Activated gamma-delta T cell treated with Interleukin-2 at 50 U/mL for 16 hours (primary cell): ENCODE measurements at regions not wholly inside any gene's neighbourhood (a gene's known extent, or its start where the extent isn't known, plus 50 kb on each side); places are given as distances from the start of the nearest gene placed in this dataset.
"Not testable (repeated sequence)": the region's sequence is repeated elsewhere in the genome, so short reads cannot be mapped to it uniquely, and the experiment has no call there.

Experiments
- DNase-seq: peaks from one replicate; pipeline ENCODE4 v3.0.0-alpha.2; 2020

- not testable (repeated sequence) for DNase-seq
These were observed 54.7 kb downstream of the PROP1 start for GRCh38 chr5:177941386-177941785.

- DNase-seq = not testable (repeated sequence)
These were observed 56.5 kb downstream of the PROP1 start for GRCh38 chr5:177939246-177940171.

DNA sequence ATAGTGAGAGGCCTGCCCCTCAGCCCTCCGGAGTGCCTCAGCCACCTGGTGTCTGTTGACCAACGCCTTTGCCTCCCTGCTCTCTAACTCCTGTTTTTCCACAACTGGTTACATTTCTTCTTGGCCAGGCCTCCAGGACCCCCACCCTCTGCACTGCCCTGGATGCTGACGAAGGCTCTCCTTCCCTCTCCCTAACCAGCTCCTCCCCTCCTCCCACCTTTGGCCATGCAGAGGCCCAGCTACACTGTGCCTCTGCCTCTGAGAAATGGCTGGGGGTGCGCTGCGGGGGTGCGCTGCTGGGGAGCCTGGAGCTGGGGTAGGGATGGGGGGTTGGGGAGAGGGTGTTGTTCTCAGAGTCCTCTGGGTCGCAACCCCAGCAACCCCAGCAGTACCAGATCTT is 57.3 kb downstream of the PROP1 start:
- not testable (repeated sequence) for DNase-seq

- DNase-seq = not testable (repeated sequence)
These were observed 61.8 kb downstream of the PROP1 start for GRCh38 chr5:177934233-177934632.

DNA sequence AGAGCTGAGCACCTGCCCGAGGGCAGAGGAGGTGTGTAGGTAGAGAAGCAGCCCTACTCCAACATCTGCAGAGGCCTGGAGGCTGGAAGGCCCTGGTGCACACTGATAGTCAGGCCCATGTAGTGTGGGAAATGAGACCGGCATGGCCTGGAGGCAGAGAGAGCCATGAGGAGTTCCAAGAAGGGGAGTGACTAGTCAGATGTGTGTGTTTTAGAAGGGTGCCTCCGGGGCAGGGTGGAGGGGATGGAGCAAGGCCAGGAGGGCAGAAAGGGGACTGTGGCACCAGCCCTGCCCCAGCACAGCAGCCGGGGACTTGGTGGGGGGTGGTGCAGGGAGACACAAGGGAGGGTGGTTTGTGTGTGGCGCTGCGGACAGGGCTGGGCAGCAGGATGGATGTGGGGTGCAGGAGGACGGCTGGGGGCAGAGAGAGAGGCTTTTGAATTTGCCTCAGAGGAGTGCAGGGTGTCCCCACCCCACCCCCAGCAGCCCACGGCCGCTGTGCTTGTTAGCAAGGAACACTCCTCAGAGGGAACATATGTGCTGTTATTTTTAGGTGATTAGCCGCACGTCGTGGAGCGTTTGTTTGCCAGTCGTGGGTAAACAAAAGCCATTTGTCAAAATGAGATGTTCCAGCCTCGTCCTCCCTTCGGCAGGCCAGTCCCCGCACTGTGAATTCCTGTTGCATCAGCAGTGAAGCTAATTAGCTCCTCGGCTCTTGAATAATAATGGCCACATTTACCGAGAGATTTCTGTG is 65.6 kb downstream of the PROP1 start:
- DNase-seq = not testable (repeated sequence)

- DNase-seq = not testable (repeated sequence)
These were observed 66.4 kb downstream of the PROP1 start for GRCh38 chr5:177929618-177930017.

DNA sequence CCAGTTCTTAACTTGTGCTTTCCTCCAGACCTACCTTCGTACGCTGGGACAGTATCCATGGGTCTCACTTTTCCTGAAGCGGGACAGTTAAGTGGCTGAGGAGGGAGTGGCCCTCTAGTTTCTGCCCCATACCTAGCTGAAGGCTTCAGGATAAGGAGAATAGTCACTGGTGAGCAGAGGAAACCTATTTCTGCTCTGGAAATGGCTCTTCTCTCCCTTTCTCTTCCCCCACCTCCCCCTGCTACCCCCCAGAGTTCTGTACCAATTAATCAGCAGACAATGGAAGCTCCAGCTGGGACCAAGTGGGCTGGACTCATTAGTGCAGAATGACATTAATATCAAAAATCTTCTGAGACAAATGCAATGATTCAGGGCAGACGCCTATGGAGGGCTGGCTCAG is 68.5 kb downstream of the PROP1 start:
- DNase-seq = not testable (repeated sequence)

- DNase-seq = not testable (repeated sequence)
These were observed 71.5 kb downstream of the PROP1 start for GRCh38 chr5:177924577-177924976.

DNA sequence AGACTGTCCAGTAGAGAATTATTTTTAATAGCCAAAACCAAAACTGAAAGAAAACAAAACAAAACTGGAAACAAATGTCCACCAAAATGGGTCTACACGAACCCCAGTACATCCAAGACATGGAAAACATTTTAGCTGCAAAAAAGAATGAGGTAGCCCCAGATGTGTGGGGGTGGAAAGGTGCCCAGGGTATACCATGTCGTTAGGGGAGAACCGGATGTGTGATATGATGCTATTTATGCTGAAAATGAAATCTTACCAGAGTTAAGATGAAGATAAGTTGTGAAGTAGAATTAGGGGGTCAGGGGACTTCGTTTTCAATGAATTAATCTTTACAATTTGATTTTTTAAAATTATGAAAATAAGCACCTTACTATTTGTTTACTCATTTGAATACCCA is 72.2 kb downstream of the PROP1 start:
- not testable (repeated sequence) for DNase-seq

DNA sequence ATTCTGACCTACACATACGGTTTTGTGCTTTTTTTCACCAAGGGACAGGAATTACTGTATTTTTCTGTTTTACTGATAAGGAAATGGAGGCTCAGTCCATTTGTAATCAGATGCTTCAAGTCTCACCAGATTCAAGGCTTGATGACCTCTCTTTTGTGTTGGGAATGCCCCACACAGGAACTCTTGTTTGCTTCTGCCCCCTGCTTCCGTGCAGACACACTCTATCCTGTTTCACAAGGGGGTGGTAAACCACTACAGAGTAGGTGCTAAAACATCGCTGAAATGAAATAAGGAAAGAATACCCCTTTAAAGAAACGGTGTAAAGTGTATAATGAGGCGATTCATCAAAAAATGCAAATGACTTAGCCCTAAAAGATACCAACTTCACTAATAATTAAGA is 72.9 kb downstream of the PROP1 start:
- DNase-seq = not testable (repeated sequence)

DNA sequence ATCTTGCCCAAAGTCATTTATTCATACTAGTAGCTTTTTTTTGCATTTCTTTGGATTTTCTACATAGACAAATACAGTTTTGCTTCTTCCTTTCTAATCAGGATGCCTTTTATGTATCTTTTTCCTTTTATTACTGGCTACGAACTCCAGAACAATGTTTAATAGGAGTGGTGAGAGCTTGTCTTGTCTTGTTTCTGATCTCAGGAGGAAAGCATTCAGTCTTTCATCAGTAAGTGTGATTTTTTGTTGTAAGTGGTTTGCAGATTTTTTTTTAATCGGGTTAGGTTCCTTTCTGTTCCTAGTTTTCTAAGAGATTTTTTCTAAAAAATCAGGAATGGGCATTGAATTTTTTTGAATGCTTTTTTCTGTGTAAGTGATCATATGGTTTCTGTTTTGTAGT is 86.8 kb downstream of the PROP1 start:
- DNase-seq = not testable (repeated sequence)

- DNase-seq = not testable (repeated sequence)
These were observed 93.2 kb downstream of the PROP1 start for GRCh38 chr5:177902806-177903205.

DNA sequence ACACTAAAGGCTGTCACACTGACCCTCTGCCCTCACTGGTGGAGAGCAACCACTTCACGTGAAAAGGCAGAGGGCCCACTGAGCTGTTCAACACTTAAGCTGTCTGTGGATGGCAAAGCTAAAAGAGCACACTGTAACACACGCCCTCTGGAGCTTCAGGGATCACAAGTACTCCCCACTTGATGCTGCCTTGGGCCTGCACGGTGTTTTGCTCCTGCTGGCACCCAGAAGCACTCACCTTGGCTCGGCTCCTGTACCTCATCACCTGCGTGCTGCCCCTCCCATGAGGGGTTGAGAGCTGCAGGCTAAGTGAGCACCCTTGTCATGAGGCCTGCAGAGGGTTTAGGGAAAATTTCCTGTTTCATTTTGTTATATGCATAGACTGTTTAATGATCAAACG is 96.0 kb downstream of the PROP1 start:
- DNase-seq = not testable (repeated sequence)

DNA sequence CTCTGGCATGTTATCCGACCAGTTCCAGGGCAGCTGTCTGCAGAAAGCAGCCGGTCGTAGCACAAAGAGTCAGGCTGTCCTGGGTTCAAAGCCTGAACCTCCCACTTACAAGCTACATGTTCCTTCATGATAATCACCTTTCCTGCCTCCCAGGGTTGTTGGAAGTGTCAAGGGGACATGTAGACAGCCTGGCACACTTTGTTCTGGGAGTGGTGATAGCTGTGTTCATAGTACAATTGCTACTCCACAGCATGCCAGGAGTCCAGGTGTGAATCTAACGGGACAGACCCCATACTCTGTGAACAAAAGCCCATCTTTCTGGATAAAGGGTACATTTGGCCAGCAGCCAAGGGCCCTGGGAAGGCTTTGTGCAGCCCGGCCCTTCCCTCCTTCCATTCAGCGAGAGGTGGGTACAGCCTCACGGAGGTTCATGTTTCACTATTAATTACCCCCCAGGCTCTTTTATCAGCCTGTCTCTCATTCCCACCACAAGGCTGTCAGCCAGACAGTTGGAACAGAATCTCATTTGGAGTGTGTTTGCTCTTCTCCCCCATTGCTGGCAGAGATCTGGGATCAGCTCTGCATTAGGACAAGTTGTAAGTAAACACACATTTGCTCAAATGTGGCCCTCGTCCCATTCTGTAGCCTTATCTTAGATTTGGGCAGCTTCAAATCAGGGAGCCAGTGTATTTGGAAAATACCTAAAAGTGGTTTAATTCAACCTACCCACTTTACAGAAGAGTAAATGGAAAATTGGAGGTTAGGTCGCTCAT is 101.2 kb downstream of the PROP1 start:
- not testable (repeated sequence) for DNase-seq

- not testable (repeated sequence) for DNase-seq
These were observed 103.7 kb downstream of the PROP1 start for GRCh38 chr5:177892357-177892665.

- peak; percentile 15 for DNase-seq
These were observed 104.3 kb downstream of the PROP1 start for GRCh38 chr5:177891547-177892356.

GRCh38 chr5:177883295-177883694 is 100.6 kb upstream of the FAM153A start:
- not testable (repeated sequence) for DNase-seq

- not testable (repeated sequence) for DNase-seq
These were observed 93.2 kb upstream of the FAM153A start for GRCh38 chr5:177875900-177876238.

- DNase-seq = not testable (repeated sequence)
These were observed 92.6 kb upstream of the FAM153A start for GRCh38 chr5:177875013-177875899.

DNA sequence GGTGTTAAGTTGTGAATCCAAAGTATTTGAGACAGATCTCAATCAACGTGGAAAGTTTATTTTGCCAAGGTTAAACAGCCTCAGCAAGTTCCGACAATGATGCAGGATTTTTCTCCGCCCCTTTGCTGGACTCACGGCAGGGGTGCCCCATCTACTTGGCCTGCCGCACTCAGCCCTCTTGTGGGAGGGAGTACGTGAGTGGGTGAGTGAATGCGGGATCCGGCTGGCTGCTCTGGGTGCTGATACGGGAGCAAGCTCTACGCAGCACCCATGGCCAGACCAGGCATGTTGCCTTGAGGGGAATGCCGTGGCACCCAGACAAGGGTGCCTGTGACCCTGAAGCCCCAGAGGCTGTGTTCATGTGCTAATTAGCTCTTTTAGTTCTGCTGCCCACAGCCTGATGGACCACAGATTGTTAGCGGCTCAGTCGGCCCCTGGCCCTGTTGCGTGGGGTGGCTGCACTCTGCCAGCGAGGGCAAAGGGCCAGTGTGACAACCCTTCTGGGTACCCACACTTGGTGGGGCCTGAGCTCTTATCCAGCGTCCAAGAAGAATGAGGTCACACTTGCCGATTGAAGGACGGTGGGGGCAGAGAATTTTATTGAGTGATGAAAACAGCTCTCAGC is 81.2 kb upstream of the FAM153A start:
- DNase-seq = not testable (repeated sequence)
